ENCODE measurements at regions not wholly inside any gene's neighbourhood (a gene's known extent, or its start where the extent isn't known, plus 50 kb on each side); places are given as distances from the start of the nearest gene placed in this dataset.

DNA sequence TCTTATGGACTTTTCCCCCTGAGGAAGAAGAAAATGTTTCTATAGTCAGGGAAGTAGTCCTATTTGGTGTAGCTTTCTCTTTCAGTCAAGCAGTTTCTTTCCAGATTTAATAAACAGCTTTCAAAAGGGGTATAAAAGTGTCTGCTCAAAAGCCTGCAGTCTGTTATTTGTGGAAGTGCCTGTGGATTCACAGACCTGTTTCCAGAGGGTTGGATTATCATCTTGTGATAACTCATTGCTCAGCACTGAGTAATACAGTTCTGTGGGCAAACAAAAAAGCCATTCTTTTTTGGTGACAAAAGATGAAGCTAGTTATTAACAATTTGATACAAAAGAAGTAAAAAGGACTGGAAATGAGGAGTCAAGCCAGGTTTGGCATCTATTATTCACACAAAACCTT is 358.2 kb upstream of the ID4 start:
- DNase-seq: no peak

DNA sequence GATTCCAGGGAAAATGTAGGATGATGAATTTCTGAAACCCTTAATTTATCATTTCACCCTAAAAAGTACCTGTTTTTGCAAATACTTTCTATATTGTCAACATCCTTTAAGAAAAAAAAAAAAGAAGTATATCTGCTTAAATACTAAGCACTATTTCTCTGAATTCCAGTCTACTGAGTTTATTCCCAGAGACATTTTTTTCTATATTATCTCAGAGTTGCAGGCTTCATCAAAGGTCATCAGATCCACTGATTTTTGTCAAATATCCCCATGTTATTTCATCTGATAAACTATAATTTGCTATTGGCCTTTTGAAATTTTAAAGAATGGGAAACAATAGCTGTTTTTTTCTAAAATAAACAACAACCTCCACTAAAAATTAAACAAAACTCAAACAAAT is 357.6 kb upstream of the ID4 start:
- DNase-seq: no peak

DNA sequence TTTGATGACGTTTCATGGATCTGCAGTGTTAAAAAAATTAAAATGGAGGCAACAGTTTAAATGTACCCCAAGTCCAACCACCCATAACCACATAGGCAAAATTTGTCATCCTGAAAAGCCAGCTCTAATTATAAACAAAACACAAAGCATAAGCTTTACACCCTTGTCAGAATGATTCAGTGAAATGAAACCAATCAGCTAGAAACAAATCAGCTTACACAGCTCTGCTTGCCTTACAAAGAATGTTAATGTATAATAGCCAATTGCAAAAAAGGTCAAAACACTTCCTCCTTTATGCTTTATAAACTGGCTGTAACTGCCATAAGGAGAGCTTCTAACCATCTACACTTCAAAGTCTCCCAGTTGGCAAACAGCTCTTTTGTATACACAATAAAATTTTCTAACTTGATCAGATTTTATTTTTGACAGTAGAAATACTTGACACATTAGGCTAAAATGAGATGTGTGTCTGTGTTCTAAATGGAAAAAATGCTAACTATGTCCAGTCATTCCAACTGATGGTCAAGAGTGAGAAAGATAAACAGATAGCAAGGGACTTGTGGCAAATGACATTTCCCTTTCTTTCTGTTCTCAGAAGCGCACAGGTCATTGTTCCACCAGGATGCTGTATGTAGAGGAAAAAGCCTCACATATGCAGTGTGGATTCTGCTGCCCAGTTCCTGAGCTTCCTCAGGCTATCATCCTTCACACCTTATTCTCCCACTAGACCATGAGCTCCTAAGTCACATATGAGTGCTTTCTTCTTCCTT is 344.3 kb upstream of the ID4 start:
- peak; percentile 23 for DNase-seq

DNA sequence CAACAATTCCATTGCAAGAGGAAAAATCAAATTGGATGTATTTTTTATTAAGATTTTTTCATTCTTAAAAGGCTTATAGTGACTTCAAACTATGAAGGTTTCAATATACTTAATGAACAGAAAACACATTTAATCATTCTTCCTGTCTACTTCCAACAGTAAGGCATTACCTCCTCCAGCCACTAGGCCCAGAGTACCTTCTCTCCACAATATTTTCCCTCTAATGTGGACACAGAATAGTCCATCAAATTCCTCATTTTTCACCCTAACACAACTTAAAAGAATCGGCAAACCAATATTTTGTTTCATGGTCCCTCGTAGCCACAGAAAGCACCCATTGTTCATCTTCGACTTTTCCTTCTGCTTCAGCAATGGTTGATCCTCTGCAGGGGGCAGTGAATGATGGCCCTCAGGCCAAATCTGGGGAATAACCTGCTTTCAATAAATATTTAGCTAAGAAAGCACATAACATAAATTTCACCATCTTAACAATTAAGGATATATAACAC is 335.4 kb upstream of the ID4 start:
- DNase-seq: no peak

DNA sequence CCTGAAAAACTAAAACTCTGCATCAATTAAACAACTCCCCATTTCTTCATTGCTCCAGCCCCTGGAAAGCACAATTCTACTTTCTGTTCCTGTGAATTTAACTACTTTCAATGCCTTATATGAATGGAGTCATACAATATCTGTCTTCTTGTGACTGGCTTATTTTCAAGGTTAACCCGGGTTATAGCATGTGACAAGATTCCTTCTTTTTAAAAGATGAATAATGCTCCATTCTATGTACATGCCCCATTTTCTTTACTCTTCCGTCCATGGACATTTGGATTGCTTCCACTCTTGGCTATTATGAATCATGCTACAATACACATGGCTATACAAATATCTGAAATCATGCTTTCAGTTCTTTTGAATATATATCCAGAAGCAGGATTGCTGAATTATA is 334.9 kb upstream of the ID4 start:
- DNase-seq: no peak

DNA sequence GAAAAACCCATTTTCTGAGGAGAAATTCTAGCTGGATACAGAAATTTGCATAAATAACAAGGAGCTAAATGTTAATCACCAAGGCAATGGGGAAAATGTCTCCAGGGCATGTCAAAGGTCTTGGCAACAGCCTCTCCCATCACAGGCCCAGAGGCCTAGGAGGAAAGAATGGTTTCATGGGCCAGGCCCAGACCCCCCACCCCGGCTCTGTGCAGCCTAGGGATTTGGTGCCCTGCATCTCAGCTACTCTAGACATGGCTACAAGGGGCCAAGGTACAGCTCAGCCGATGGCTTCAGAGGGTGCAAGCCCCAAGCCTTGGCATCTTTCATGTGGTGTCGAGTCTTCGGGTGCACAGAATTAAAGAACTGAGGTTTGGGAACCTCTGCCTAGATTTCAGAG is 321.2 kb upstream of the ID4 start:
- no peak for DNase-seq

DNA sequence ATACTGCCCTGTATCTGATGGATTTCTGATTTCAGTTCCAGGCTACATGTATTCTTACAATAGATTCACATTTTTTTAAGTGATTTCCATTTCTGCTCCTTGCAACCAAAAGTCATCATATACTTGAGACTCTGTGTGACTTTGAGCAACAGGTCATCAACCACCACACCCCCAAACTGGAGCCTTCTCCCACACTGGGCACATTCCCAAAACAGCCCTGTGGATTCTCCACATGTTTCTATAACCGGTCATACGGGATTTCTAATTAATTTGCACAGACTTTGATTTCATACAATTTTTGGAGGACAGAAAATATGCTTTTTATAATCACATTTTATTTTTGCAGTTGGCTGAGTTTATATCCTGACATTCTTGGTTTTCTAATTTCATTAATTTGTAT is 317.2 kb upstream of the ID4 start:
- no peak for DNase-seq

DNA sequence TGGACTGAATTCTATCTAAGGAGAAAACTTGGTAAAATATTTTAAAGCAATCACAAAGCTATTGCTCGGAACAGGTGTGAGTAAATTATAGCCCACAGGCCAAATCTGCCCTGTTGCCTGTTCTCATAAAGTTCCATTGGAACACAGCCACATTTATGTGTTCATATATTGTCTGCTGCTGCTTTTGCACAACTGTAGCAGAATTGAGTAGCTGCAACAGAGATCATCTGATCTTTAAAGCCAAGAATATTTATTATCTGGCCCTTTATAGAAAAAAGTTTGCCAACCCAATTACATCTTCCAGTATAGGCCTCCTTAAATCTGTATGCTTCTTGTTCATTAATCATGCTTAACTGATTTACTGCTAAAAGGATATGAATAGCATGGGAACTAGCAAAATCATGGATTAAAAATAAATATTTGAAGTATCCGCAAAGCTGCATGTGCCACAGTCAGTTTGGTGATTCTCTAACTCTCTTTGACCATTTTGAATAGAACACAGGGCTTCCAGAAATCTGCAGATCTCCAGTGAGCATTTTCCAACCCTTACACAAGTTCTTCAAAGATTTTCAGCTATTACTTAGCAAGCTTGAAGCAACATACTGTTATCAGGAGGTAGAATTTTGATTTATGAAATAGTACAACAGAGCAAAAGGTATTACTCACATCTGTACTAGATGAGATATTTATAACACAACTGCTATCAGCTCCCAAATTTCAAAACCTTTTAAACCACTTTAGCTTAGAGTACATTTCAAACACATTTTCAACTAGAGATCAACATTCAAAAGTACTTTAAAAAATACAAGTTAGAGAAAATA is 312.6 kb upstream of the ID4 start:
- no peak for DNase-seq

DNA sequence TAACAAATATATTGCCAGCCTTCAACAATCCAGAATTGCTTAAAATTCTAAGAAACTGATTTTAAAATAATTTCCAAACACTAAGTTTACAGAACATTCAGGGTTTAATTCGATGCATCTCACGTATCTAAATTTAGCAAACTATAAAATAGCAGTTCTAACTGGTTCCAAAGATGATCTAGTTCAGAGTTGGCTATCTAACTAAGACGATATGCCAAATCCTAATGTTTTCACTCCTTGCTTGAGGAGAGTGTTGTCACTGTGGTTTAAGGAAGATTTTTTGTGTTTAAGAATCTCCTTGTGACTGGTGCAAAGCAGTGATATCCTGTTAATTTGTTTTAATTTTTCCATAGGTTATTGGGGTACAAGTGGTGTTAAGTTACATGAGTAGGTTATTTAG is 311.5 kb upstream of the ID4 start:
- no peak for DNase-seq

DNA sequence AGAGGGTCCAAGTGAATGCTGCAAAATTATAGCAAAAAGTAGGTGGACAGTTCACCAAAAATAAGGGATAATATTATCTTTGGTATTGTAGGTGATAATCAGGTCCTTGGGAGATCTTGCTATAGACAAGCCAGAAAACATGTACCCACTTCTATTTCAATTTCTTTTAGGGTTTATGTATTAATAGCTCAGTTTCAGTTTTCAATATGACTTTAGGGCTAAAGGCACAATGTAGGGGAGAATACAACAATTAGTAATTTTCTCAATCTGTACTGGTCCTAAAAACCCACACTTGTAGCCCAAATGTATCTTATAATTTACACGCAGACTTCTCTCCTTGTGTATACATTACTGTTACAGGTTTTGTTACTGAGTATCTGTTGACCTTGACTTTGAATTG is 307.0 kb upstream of the ID4 start:
- DNase-seq: no peak

DNA sequence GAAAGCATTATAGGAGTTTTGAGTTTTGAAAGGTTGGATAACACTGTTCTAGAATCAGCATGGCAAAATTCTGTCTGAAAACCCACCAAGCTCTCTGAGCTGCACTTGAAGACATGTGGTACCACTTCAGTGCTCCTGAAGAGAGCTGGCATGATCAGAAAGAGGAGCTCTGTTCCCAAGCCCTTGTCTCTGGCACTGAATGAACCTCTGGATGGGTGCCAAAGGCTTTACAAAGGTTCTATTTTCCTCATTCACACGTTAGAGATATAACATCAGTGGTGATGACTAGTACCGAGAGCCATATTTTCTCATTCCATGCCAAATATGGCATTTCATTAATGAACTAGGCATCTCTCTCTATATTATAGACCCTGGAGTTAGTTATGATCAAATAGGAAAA is 301.8 kb upstream of the ID4 start:
- no peak for DNase-seq

DNA sequence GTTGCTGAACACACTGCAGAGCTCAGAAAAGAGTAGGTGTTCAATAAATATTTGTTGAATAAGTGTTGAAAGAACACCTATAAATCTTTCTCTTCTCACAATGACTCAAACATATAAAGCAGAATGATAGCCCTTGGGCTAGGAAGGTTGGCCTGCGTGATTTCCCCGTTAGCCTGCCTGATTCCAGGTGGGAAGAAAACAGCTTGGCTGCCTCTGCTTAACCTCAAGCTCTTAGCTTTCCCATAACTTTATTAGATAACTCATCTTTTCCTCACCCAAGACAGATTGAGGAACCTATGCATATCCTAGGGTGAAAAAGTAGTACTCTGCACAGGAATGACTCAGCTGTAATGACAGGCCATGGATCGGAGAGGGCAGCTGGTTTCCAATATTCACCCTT is 300.3 kb upstream of the ID4 start:
- no peak for DNase-seq

DNA sequence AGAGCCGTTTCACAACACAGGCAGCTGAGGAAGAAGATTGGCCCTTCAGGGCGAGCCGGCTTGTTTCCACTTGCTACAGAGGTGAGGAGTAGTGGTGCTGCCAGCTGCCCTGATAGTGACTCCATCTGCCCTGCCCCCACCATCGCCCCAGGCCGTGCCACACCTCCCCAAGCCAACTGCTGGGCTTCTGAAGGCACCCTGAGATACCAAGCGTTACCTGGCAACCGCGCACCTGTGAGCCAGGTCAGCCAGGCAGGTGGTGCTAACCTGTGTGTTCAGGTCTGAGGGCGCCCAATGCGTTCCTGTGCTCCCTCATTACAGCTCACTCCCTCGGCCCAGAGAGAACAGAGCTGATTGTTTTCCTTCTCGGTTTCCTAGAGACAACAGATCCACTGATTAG is 299.1 kb upstream of the ID4 start:
- DNase-seq: no peak

DNA sequence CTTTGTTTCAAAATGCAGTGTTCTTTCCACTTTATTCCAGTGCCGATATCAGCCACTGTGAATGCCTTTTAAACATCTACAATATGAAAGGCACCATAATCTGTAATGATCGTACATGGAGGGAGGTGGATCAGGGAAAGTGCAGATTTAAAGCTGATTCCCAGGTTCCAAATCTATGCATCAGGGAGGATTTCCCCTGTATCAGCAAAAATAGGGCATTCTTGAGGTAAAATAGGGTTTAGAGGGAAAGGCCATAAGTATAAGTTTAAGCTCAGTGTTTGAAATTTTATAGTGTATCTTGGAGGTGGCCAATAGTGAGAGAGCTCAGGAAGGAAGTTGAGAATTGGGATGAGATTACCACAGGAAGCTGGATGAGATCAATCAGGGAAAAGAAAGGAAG is 289.7 kb upstream of the ID4 start:
- no peak for DNase-seq

DNA sequence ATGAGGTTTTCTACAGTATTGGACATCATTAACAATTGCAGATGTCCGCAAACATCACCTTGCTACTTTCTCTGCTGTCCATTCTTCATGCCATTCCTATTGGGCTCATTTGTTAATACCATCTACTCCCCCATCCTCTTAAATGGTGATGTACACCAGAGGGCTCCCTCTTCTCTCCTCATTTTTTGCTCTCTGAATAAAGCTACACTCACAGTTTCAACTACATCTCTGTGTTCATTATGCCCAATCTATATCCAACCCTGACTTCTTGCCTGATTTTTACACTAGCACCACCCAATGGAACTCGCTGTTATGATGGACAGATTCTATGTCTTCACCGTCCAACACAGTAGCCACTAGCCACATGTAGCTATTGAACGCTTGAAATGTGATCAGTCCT is 288.1 kb upstream of the ID4 start:
- peak; percentile 10 for DNase-seq

DNA sequence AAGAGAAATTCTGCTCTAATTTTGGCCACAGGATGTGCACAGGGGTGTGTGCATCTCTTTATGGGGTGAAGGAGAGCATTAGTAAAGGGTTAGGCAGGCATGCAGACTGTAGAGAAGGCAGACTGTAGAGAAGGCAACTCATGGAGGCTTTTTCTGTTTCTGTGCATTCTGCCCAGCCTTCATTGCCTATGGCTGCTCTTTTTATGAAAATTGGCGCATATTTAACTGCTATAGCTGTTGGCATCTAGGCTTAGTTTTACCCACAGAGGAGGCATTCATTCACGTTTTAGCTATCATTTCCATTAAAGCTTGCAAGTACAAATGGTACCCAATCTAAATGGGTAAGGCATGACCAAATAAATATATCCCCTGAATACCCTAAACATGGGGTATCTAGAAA is 286.8 kb upstream of the ID4 start:
- no peak for DNase-seq

DNA sequence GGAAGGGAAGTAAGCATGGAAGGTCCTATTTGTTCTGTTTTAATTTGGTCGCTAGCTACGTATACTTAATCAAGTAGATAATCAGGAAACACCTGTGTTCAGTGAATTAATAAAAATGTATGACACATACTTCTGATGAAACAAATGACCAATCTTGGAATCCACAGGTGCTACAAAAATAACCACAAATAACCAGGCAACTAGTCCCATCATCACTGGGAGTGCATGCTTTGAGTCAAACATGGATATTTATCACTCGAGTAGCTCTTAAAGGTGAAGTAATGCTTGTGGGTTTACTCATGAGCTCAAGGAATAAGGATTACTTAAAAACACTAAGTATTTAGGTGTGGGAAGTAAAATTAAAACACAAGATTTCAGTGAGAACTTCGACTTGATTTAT is 285.6 kb upstream of the ID4 start:
- no peak for DNase-seq

DNA sequence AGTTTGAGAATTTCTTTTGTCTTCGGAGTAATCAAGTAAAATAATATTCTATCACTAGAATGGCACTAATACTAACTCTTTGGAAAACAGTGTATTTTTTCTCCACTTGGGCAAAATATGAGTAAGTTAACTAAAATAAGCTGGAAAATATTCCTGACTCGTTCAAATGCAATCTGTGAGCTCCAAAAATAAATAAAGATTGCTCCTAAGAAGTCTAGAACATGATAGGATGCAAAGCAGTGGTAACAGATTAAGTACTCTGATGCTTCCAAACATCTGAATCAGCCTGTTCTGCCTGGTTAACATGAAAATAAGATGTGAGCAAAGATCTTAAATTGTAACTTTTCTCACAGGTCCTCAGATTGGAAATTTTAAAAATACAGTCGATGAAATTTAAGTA is 285.1 kb upstream of the ID4 start:
- no peak for DNase-seq

DNA sequence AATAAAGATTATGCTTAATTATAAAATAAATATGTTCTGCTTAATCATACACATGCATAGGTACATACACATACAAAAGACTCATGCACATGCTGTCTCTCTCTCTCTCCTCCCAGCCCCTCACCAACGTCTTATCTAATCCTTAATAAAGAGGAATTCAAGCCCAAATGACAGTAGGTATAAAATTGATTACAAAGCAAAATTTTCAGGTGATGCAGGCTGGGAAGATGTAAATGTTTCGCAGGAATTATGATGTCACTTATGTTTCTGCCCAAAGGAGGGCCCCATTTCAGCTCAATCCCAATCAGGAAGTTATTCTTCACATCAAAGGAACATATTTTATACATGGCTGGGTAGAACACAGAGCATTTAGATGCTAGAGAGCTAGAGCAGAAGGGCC is 284.6 kb upstream of the ID4 start:
- no peak for DNase-seq

DNA sequence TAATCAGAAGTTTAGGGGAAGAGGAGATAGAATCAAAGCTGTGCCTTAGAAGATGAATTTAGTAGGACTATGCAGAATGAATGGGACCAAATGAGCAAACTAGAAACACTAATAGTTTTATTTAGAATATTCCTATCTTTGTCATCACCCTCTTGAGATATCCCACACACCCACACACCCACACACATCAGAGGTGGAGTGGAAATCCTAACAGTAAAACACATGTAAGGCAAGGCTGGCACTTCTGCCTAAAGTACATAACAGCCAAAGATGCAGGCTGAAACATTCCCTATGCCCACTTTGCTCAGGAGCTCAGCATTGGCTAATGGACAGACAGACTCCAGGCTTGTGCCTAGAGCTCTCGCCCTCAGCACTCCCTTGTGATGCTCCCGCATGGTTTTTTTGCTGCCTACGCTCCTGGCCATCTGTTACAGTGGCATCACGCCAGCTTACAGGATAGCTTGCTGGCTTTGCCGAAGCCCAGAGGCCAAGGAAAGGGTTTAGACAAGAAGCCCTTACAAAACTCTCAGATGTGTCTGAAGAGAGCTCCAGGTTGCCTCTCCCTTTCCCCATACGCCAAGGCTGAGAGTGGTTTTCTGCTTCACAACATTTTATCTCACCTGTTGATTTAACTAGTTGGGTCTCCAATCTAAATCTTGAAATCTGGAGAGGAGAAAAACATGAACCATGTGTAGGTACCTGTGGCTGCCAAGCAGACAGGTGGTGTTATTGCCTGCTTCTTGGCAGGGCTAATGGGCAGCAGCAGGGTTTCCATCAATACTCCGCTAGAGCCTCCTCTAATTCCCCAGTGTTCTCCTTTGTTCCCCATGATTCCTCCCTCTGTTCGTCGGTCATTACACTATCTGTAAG is 282.6 kb upstream of the ID4 start:
- no peak for DNase-seq

DNA sequence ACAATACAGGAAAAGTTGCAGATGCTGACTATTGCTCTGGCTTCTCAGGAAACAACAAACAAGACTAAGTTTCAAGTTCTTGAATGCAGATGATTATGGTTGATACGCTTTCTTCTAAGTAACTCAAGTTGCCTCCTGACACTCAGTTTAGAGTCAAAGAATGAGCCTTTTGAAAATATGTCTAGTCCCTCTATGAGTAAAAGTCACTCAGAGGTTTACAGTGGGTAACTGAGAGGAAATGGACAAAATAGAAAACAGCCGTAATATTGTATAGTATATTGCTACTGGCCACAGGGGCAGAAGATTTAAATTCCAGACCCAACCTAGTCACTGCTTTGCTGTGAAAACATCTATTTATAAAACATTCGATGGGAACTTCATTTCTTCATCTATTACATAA is 280.0 kb upstream of the ID4 start:
- no peak for DNase-seq

DNA sequence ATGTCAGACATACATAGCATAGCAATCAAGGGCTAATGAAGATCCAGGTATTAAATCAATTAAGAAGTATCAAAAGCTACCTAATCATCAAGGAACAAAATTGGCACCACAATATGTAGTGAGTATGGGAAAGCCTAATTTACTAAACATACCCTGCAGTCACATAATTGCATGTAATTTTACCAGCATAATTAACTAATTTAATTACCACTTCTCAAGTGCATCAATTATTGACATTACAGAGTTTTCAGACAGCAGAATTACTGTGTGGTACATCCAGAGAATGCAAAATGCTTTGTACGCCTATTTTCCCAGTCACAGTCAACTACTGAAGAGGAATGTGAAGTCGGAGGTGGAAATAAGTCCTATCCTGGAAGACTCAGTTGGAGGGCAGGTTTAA is 279.0 kb upstream of the ID4 start:
- DNase-seq: no peak

DNA sequence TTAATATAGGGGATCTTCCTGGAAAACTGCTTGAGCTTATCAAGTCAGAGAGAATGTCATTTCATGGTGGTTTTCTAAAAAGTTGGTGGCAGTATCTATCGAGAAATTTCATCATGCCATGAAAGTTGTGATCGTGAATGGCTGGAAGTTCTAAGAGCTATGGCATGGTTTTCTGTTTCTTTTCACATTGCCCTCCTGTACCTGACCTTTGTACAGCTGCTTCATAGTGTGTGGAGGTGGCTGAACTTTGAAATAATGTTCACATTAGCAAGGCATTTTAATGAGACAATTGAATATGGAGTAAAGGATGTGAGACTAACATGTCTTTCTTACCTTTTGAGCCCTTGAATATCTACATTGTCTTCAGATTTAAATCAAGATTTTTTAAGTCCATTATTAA is 278.2 kb upstream of the ID4 start:
- DNase-seq: peak; percentile 18

DNA sequence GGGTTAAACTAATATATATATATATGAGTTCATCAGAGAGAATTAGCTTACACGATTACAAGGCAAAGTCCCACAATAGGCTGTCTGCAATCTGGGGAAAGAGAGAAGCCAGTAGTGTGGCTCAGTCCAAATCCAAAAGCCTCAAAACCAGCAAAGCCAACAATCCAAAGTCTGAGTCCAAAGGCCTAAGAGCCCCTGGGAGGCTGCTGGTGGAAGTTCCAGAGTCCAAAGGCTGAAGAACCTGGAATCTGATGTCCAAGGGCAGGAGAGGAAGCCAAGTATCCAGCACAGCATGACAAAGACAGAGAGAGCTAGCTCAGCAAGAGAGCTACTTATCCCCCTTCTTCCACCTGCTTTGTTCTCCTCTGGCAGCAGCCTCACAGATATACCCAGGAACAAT is 274.7 kb upstream of the ID4 start:
- no peak for DNase-seq

All from OCI-M1 (cell line).